Activated CD4-positive, alpha-beta T cell treated with anti-CD3 and anti-CD28 coated beads for 36 hours (primary cell): ENCODE measurements at regions not wholly inside any gene's neighbourhood (a gene's known extent, or its start where the extent isn't known, plus 50 kb on each side); places are given as distances from the start of the nearest gene placed in this dataset.

Experiments used
- ATAC-seq: fragments of 200-7000 bp; cut with Tn5 transposase; one replicate; pipeline ENCODE4 v1.10.0; 2021; ENCODE audit warnings: mild to moderate bottlenecking, moderate library complexity
- CTCF ChIA-PET: fragments of 350-600 bp; sonication (Branson Sonifier 250); formaldehyde crosslinking; loops from one replicate; lab custom pipeline; 2021; ENCODE audit warnings: antibody characterized with exemption; lab: Charles Lee
- POLR2A ChIA-PET: fragments of 350-600 bp; sonication (Branson Sonifier 250); formaldehyde crosslinking; loops from one replicate; lab custom pipeline; 2021; ENCODE audit warnings: antibody characterized with exemption, inconsistent platforms; lab: Charles Lee
- DNase-seq: peaks from one replicate; pipeline ENCODE4 v3.0.0-alpha.2; 2020
- H3K27ac Mint-ChIP-seq: one replicate; pipeline ENCODE4 v1.8.0; 2021; ENCODE audit warnings: mixed read lengths
- H3K27me3 Mint-ChIP-seq: one replicate; pipeline ENCODE4 v1.8.0; 2021; ENCODE audit warnings: mixed read lengths
- H3K36me3 Mint-ChIP-seq: one replicate; pipeline ENCODE4 v1.8.0; 2021; ENCODE audit warnings: low read depth, mixed read lengths
- H3K4me1 Mint-ChIP-seq: one replicate; pipeline ENCODE4 v1.8.0; 2021; ENCODE audit warnings: mixed read lengths
- H3K4me3 Mint-ChIP-seq: one replicate; pipeline ENCODE4 v1.8.0; 2021; ENCODE audit warnings: mild to moderate bottlenecking, moderate library complexity, mixed read lengths
- H3K9me3 Mint-ChIP-seq: one replicate; pipeline ENCODE4 v1.8.0; 2021; ENCODE audit warnings: low read depth, mixed read lengths
- intact Hi-C, 2 experiments: fragments of 100-400 bp; cut with DNase I in 1 of 2; cut with micrococcal nuclease in 1 of 2; formaldehyde crosslinking; loops; one replicate each; pipeline versions ENCODE4 v1.14.2 to v1.15.1; 2022 to 2024; cut with DNase I, micrococcal nuclease

- no peaks in the 10 kb centered on the region for H3K36me3 Mint-ChIP-seq
- H3K9me3 Mint-ChIP-seq = peaks cover 2% of the 10 kb centered on the region
- H3K27me3 Mint-ChIP-seq = no peaks in the 10 kb centered on the region
- no peak overlapping the region for H3K4me3 Mint-ChIP-seq
- ChIA-PET CTCF (interaction anchor here (0.8 kb wide), 1 partner anchor 28 kb away, joined by 3 read pairs; no protein-coding TSS in a partner anchor), POLR2A (no interaction called here)
- H3K27ac Mint-ChIP-seq = no peak overlapping the region
- intact Hi-C loops = no loop called here
- DNase-seq = no peak
- H3K4me1 Mint-ChIP-seq = no peaks in the 10 kb centered on the region
- no peak for ATAC-seq
Observed at GRCh38 chr22:48539261-48539660, 1288.4 kb downstream of the BRD1 start.

- H3K4me1 Mint-ChIP-seq = no peaks in the 10 kb centered on the region
- ATAC-seq (no peak), DNase-seq (no peak)
- H3K27me3 Mint-ChIP-seq = no peaks in the 10 kb centered on the region
- intact Hi-C loops = no loop called here
- peaks cover 2% of the 10 kb centered on the region for H3K9me3 Mint-ChIP-seq
- ChIA-PET CTCF (no interaction called here), POLR2A (no interaction called here)
- no peak overlapping the region for H3K27ac Mint-ChIP-seq
- no peak overlapping the region for H3K4me3 Mint-ChIP-seq
- H3K36me3 Mint-ChIP-seq = no peaks in the 10 kb centered on the region
Observed at GRCh38 chr22:48538291-48538820, 1289.3 kb downstream of the BRD1 start.

- Mint-ChIP-seq H3K27me3 (no peaks in the 10 kb centered on the region), H3K27ac (no peak overlapping the region), H3K36me3 (no peaks in the 10 kb centered on the region), H3K4me3 (no peak overlapping the region), H3K4me1 (no peaks in the 10 kb centered on the region), H3K9me3 (peaks cover 2% of the 10 kb centered on the region)
- POLR2A ChIA-PET = no interaction called here
- intact Hi-C loops = no loop called here
- DNase-seq (no peak), ATAC-seq (no peak)
- CTCF ChIA-PET = no interaction called here
Observed at GRCh38 chr22:48537343-48537680, 1290.4 kb downstream of the BRD1 start.

- Mint-ChIP-seq H3K36me3 (no peaks in the 10 kb centered on the region), H3K4me3 (no peak overlapping the region), H3K27ac (no peak overlapping the region), H3K9me3 (no peaks in the 10 kb centered on the region), H3K4me1 (no peaks in the 10 kb centered on the region), H3K27me3 (no peaks in the 10 kb centered on the region)
- intact Hi-C loops = no loop called here
- CTCF ChIA-PET = interaction anchor here (0.5 kb wide), 1 partner anchor 786 kb away, joined by 3 read pairs; no protein-coding TSS in a partner anchor
- DNase-seq (no peak), ATAC-seq (no peak)
- POLR2A ChIA-PET = no interaction called here
Observed at GRCh38 chr22:48536541-48537342, 1290.9 kb downstream of the BRD1 start.

- H3K36me3 Mint-ChIP-seq = no peaks in the 10 kb centered on the region
- no peak overlapping the region for H3K27ac Mint-ChIP-seq
- no peak overlapping the region for H3K4me3 Mint-ChIP-seq
- ChIA-PET POLR2A (no interaction called here), CTCF (interaction anchor here (0.5 kb wide), 1 partner anchor 787 kb away, joined by 3 read pairs; no protein-coding TSS in a partner anchor)
- DNase-seq (no peak), ATAC-seq (no peak)
- H3K9me3 Mint-ChIP-seq = no peaks in the 10 kb centered on the region
- H3K4me1 Mint-ChIP-seq = no peaks in the 10 kb centered on the region
- intact Hi-C loops = no loop called here
- no peaks in the 10 kb centered on the region for H3K27me3 Mint-ChIP-seq
Observed at GRCh38 chr22:48535868-48536540, 1291.7 kb downstream of the BRD1 start.

- ChIA-PET POLR2A (no interaction called here), CTCF (no interaction called here)
- DNase-seq = no peak
- Mint-ChIP-seq H3K27me3 (no peaks in the 10 kb centered on the region), H3K27ac (no peak overlapping the region), H3K4me1 (no peaks in the 10 kb centered on the region), H3K36me3 (no peaks in the 10 kb centered on the region), H3K4me3 (no peak overlapping the region), H3K9me3 (no peaks in the 10 kb centered on the region)
- no peak for ATAC-seq
- intact Hi-C loops = no loop called here
Observed at GRCh38 chr22:48534395-48534958, 1293.2 kb downstream of the BRD1 start.

- no peak for DNase-seq
- ChIA-PET POLR2A (no interaction called here), CTCF (no interaction called here)
- intact Hi-C loops = no loop called here
- ATAC-seq = no peak
- H3K4me1 Mint-ChIP-seq = no peaks in the 10 kb centered on the region
- no peaks in the 10 kb centered on the region for H3K36me3 Mint-ChIP-seq
- H3K27me3 Mint-ChIP-seq = no peaks in the 10 kb centered on the region
- H3K4me3 Mint-ChIP-seq = no peak overlapping the region
- H3K27ac Mint-ChIP-seq = no peak overlapping the region
- H3K9me3 Mint-ChIP-seq = no peaks in the 10 kb centered on the region
Observed at GRCh38 chr22:48532986-48533385, 1294.7 kb downstream of the BRD1 start.

GRCh38 chr22:48531761-48532435 lies 1295.8 kb downstream of the BRD1 start:
- POLR2A ChIA-PET = no interaction called here
- ATAC-seq (no peak), DNase-seq (no peak)
- Mint-ChIP-seq H3K36me3 (no peaks in the 10 kb centered on the region), H3K4me1 (no peaks in the 10 kb centered on the region), H3K9me3 (no peaks in the 10 kb centered on the region), H3K27me3 (no peaks in the 10 kb centered on the region), H3K27ac (no peak overlapping the region), H3K4me3 (no peak overlapping the region)
- CTCF ChIA-PET = no interaction called here
- intact Hi-C loops = no loop called here

- H3K4me1 Mint-ChIP-seq = no peaks in the 10 kb centered on the region
- no peak overlapping the region for H3K27ac Mint-ChIP-seq
- ChIA-PET POLR2A (no interaction called here), CTCF (no interaction called here)
- ATAC-seq (no peak), DNase-seq (no peak)
- no peak overlapping the region for H3K4me3 Mint-ChIP-seq
- no peaks in the 10 kb centered on the region for H3K36me3 Mint-ChIP-seq
- intact Hi-C loops = no loop called here
- H3K9me3 Mint-ChIP-seq = no peaks in the 10 kb centered on the region
- H3K27me3 Mint-ChIP-seq = no peaks in the 10 kb centered on the region
Observed at GRCh38 chr22:48531108-48531507, 1296.6 kb downstream of the BRD1 start.

GRCh38 chr22:48530666-48531065 lies 1297.0 kb downstream of the BRD1 start:
- no peak for DNase-seq
- no peaks in the 10 kb centered on the region for H3K36me3 Mint-ChIP-seq
- no peaks in the 10 kb centered on the region for H3K9me3 Mint-ChIP-seq
- H3K27ac Mint-ChIP-seq = no peak overlapping the region
- intact Hi-C loops = no loop called here
- H3K27me3 Mint-ChIP-seq = no peaks in the 10 kb centered on the region
- H3K4me3 Mint-ChIP-seq = no peak overlapping the region
- ATAC-seq = no peak
- H3K4me1 Mint-ChIP-seq = no peaks in the 10 kb centered on the region
- CTCF ChIA-PET = no interaction called here
- POLR2A ChIA-PET = no interaction called here

GRCh38 chr22:48528221-48528915 lies 1299.3 kb downstream of the BRD1 start:
- no peak for ATAC-seq
- CTCF ChIA-PET = no interaction called here
- Mint-ChIP-seq H3K4me1 (no peaks in the 10 kb centered on the region), H3K27me3 (no peaks in the 10 kb centered on the region), H3K36me3 (no peaks in the 10 kb centered on the region), H3K9me3 (no peaks in the 10 kb centered on the region), H3K4me3 (no peak overlapping the region), H3K27ac (no peak overlapping the region)
- intact Hi-C loops = no loop called here
- no peak for DNase-seq
- POLR2A ChIA-PET = no interaction called here
